ENCODE measurements at regions not wholly inside any gene's neighbourhood (a gene's known extent, or its start where the extent isn't known, plus 50 kb on each side); places are given as distances from the start of the nearest gene placed in this dataset.
A peak's percentile ranks its signal among the peaks of the same experiment; 100 is the strongest.
"Not testable (repeated sequence)": the region's sequence is repeated elsewhere in the genome, so short reads cannot be mapped to it uniquely, and the experiment has no call there.

GRCh38 chr7:50853311-50853710 lies 70.6 kb upstream of the GRB10 start:
- no peak for DNase-seq

DNA sequence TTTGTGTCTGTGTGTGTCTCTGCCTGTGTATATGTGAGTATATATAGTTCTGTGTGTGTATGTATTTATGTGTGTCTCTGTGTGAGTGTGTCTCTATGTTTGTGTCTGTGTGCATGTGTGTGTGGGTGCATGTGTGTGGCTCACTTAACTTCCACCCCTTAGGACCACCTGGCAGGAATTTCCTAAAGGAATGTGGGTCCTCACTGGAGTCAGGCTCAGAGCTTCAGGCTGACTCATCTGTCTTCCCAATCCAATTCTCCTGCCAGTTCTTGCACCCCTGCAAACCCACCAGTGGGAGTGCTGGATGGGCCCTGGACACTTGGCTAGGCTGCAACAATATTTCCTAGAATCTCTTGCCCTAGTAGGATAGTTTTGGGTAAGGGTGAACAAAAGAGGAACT lies 70.2 kb upstream of the GRB10 start:
- no peak for DNase-seq

GRCh38 chr7:50851891-50852290 lies 69.2 kb upstream of the GRB10 start:
- DNase-seq, result no peak

DNA sequence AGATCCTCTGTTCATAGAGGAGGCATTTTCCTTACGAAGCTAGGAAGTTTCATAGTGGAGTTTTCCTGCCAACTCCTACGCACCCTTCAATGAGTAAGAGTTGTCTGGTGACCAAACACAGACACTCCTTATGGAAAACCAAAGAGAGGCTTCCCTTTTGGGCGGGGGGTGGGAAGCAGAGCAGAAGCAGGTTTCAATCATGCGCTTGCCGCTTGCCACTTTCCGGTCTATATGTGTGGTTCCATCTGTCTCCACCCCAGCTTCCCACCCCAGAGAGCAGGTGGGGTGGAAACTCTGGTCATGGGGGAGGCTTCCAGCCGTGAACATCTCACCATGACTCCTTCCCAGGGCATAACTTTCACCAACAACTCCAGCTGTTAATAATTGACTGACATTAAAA lies 68.8 kb upstream of the GRB10 start:
- DNase-seq, result no peak

DNA sequence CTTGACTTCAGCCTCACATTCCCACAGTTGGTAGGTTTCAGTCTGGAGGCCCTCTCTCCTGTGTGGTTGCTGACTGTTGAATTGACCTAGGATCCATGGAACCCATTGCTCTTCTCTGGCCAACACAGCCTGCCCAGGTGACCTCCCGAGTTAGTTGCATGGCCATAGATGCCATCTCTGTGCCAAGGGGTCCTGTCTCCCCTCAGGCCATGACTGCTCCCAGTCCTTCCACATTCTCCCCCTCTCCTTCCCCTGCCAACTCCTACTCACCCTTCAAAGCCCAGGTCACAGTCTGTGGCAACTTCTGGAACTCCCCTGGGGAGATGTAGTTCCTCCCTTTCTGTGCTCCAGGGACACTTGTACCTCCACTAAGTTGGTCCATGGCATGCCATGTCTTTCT lies 67.3 kb upstream of the GRB10 start:
- no peak for DNase-seq

- no peak for DNase-seq
Measured at GRCh38 chr7:50848203-50848602, 65.5 kb upstream of the GRB10 start.

DNA sequence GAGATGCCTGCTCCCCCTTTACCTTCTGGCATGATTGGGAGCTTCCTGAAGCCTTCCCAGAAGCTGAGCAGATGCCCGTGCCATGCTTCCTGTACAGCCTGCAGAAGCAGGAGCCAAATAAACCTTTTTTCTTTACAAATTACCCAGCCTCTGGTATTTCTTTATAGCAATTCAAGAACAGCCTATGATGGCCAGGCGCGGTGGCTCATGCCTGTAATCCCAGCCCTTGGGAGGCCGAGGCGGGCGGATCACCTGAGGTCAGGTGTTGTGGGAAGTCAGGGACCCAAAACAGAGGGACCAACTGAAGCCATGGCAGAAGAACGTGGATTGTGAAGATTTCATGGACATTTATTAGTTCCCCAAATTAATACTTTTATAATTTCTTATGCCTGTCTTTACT lies 62.2 kb upstream of the GRB10 start:
- not testable (repeated sequence) for DNase-seq

DNA sequence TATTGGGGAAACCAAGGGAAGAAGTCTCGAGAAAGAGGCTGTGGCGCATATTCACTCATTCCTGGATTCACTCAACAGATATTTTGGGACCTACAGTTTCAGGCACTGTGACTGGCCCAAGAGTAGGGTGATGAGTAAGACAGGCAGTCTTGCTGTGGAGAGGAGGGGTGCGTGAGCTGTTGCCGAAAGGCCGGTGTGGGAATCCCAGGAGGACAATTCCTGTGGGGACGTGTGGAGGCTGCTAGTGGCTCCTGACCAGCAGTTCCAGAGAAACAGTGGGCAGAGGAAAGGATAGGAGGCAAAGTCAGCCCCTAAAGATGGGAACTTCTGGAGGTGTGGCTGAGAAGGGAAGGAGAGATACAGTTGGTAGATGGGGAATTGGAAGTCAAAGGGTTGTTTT lies 59.3 kb upstream of the GRB10 start:
- DNase-seq, result no peak

DNA sequence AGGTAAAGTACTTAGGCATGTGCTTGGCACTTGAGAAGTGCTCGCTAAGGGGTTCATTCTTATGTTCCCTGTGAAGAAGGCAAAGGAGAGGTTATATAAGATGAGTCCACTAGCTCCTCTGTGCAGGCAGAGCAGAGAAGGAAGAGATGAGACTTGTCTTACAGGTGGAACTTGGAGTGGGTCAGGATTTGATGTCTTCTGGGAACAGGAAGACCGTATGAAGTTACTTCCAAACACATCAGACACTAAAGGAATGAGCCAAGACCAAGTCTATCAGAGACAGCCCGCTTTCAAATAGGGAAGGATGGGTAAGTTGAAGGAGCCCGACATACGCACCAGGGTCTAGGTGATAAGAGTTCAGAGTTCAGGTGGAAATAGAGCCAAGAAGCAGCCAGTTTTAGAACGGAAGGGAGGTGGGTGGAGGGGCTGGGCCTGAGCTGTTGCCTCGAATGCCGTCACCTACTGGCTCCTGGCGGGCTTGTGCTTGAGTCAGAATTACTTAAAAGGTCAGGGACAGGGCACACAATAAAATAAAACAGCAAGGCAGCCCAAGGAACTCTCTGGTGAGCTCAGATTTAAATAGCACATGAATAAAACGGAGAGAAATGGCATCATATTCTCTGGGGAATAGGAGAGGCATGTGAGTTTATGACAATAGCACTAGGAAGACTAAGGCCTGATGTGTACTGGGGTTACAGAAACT lies 56.1 kb upstream of the GRB10 start:
- DNase-seq, result no peak

DNA sequence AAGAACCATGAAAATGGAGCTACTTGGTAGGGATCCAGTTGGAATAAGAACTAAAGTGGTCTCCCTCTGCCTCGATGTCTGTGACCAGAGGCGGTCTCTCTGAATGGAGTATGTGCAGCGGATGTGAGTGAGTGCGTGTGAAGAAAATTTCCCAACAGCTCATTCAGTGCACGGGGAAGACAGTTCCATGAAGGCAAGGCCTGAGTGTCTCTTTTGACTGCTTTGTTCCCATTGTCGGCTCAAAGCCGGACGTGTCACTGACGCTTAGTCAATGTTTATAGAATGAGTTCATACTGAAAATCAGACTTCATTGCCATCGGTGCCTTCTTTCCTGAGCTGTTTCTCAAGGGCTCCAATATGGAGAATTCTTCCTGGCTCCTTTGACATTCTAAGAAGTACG lies 55.3 kb upstream of the GRB10 start:
- no peak for DNase-seq

GRCh38 chr7:50836646-50837045 lies 54.0 kb upstream of the GRB10 start:
- no peak for DNase-seq

GRCh38 chr7:50835156-50835555 lies 52.5 kb upstream of the GRB10 start:
- no peak for DNase-seq

GRCh38 chr7:50834679-50835078 lies 52.0 kb upstream of the GRB10 start:
- DNase-seq, result peak; percentile 5

GRCh38 chr7:50834031-50834535 lies 51.4 kb upstream of the GRB10 start:
- no peak for DNase-seq

GRCh38 chr7:50832744-50833143 lies 50.0 kb upstream of the GRB10 start:
- no peak for DNase-seq
